ENCODE measurements at regions not wholly inside any gene's neighbourhood (a gene's known extent, or its start where the extent isn't known, plus 50 kb on each side); places are given as distances from the start of the nearest gene placed in this dataset.

DNA sequence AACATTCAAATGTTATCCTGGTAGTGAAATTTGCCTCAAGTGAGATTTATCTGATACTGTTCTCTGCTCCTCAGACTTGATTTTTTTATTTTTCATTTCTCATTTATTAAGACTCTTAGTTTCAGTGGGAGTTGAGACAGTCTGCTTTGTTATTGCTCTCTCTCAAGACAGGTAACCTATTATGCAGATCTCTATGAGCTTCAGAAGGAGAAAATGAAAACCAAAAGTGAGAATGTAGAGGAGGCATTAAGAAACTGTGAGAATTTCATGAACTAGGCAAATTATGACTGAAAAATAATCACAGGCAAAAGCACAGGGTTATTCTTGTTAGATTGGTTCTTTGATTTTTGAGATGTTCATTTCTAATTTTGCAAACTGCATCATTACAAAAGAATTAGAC lies 290.0 kb upstream of the CHORDC1 start:
- H3K27ac ChIP-seq: no peak overlapping the region
- no peaks in the 10 kb centered on the region for H3K9me3 ChIP-seq
- H3K4me1 ChIP-seq: no peaks in the 10 kb centered on the region
- TF ChIP-seq, protein P1, sequence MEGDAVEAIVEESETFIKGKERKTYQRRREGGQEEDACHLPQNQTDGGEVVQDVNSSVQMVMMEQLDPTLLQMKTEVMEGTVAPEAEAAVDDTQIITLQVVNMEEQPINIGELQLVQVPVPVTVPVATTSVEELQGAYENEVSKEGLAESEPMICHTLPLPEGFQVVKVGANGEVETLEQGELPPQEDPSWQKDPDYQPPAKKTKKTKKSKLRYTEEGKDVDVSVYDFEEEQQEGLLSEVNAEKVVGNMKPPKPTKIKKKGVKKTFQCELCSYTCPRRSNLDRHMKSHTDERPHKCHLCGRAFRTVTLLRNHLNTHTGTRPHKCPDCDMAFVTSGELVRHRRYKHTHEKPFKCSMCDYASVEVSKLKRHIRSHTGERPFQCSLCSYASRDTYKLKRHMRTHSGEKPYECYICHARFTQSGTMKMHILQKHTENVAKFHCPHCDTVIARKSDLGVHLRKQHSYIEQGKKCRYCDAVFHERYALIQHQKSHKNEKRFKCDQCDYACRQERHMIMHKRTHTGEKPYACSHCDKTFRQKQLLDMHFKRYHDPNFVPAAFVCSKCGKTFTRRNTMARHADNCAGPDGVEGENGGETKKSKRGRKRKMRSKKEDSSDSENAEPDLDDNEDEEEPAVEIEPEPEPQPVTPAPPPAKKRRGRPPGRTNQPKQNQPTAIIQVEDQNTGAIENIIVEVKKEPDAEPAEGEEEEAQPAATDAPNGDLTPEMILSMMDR (IDR thresholded peaks at IDR 0.05): no peak
- ATAC-seq: no peak
- DNase-seq: no peak
- intact Hi-C loops (cut with DNase I): no loop called here
- H3K36me3 ChIP-seq (ENCODE audit: insufficient read depth in 1 of 2, low read depth in 1 of 2): no peaks in the 10 kb centered on the region
- no peaks in the 10 kb centered on the region for H3K27me3 ChIP-seq (ENCODE audit: insufficient read depth in 3 of 3, low read length in 2 of 3)
- H3K4me3 ChIP-seq: no peak overlapping the region

- ATAC-seq: no peak
- H3K36me3 ChIP-seq (ENCODE audit: insufficient read depth in 1 of 2, low read depth in 1 of 2): no peaks in the 10 kb centered on the region
- no peaks in the 10 kb centered on the region for H3K9me3 ChIP-seq
These were observed 288.0 kb upstream of the CHORDC1 start for GRCh38 chr11:90510839-90511238.

DNA sequence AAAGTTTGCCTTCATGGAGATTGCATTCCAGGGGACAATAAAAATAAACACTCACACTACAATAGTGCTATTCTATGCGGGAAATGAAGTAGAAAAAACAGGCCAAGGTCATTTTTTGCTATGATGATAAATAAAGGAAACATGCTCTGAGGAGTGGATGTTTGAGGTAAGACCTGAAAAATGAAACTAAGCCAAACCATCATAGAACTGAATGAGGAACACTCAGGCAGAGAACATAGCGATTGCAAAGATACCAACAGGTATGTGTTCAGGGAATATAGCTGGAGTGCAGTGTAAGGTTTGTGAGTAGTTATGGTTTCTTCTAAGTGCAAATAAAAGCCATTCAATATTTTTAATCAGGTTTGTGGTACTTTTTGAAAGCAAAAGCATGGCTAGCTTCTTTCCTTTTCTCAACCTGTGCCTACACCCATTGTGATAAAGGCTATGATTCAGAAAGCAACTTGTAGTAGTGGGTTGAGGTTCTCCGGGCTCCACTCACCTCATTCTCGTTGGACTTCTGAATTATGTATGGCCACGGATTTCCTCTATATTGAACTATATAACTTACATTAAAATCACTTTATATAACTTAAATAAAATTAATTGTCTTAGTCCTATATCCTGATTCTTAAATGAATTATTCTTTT lies 278.2 kb upstream of the CHORDC1 start:
- TF ChIP-seq, protein P1 (IDR thresholded peaks at IDR 0.05): no peak
- intact Hi-C loops (cut with DNase I): no loop called here
- H3K4me3 ChIP-seq: no peak overlapping the region
- H3K4me1 ChIP-seq: no peaks in the 10 kb centered on the region
- no peak for ATAC-seq
- 78 to 86% (median 84%) methylated on average over 5 of the region's 5 CpGs for WGBS, 3 donors
- no peak for DNase-seq
- peaks cover 7% of the 10 kb centered on the region for H3K9me3 ChIP-seq
- no peak overlapping the region for H3K27ac ChIP-seq
- no peaks in the 10 kb centered on the region for H3K27me3 ChIP-seq (ENCODE audit: insufficient read depth in 3 of 3, low read length in 2 of 3)
- H3K36me3 ChIP-seq (ENCODE audit: insufficient read depth in 1 of 2, low read depth in 1 of 2): no peaks in the 10 kb centered on the region

More at GRCh38 chr11:90510839-90511238, 288.0 kb upstream of the CHORDC1 start:
- H3K27me3 ChIP-seq (ENCODE audit: insufficient read depth in 3 of 3, low read length in 2 of 3): no peaks in the 10 kb centered on the region
- TF ChIP-seq, protein P1 (IDR thresholded peaks at IDR 0.05): no peak
- H3K4me3 ChIP-seq: no peak overlapping the region
- no peaks in the 10 kb centered on the region for H3K4me1 ChIP-seq
- DNase-seq: no peak
- intact Hi-C loops (cut with DNase I): no loop called here
- 87 to 91% (median 90%) methylated on average over 5 of the region's 5 CpGs for WGBS, 3 donors
- no peak overlapping the region for H3K27ac ChIP-seq

GRCh38 chr11:90496722-90497121 lies 273.9 kb upstream of the CHORDC1 start:
- WGBS, 3 donors: 95 to 97% (median 96%) methylated on average over 1 of the region's 1 CpG
- ATAC-seq: no peak

More at GRCh38 chr11:90496722-90497121, 273.9 kb upstream of the CHORDC1 start:
- TF ChIP-seq, protein P1 (IDR thresholded peaks at IDR 0.05): no peak
- Histone ChIP-seq H3K27ac (no peak overlapping the region), H3K36me3 (ENCODE audit: insufficient read depth in 1 of 2, low read depth in 1 of 2) (no peaks in the 10 kb centered on the region), H3K4me3 (no peak overlapping the region), H3K4me1 (no peaks in the 10 kb centered on the region), H3K9me3 (peaks cover 7% of the 10 kb centered on the region), H3K27me3 (ENCODE audit: insufficient read depth in 3 of 3, low read length in 2 of 3) (no peaks in the 10 kb centered on the region)
- intact Hi-C loops (cut with DNase I): no loop called here
- no peak for DNase-seq

Measured in psoas muscle (tissue), 7 donors.